Gastroesophageal sphincter (tissue), 3 donors: ENCODE measurements at regions not wholly inside any gene's neighbourhood (a gene's known extent, or its start where the extent isn't known, plus 50 kb on each side); places are given as distances from the start of the nearest gene placed in this dataset.

Experiments
- CTCF ChIP-seq, 4 experiments: fragments of 200-600 bp in 2 of 4; fragments of 450-650 bp in 2 of 4; sonication (generic) in 1 of 4; IDR thresholded peaks; one replicate each; pipeline ENCODE4 v1.5.1; 2017 to 2019; ENCODE audit warnings: antibody characterized with exemption in 4 of 4, mild to moderate bottlenecking in 2 of 4, moderate library complexity in 2 of 4
- POLR2A ChIP-seq, 2 donors: fragments of 450-650 bp; IDR thresholded peaks; one replicate each; pipeline ENCODE4 v1.6.1; 2017; ENCODE audit warnings: antibody characterized with exemption in 2 of 2, mild to moderate bottlenecking in 2 of 2, moderate library complexity in 1 of 2

GRCh38 chr2:4502230-4502843 is 799.0 kb downstream of the DCDC2C start:
- no peak for TF ChIP-seq POLR2A (IDR thresholded peaks at IDR 0.05)
- TF ChIP-seq CTCF (IDR thresholded peaks at IDR 0.05) = no peak
